ENCODE measurements at regions not wholly inside any gene's neighbourhood (a gene's known extent, or its start where the extent isn't known, plus 50 kb on each side); places are given as distances from the start of the nearest gene placed in this dataset.

GRCh38 chr3:180466401-180467011 lies 135.5 kb upstream of the TTC14 start:
- TF ChIP-seq CTCF (IDR thresholded peaks at IDR 0.05 in 8 of 11, conservative IDR thresholded peaks at IDR 0.05 in 3 of 11) (no peak), POLR2A (IDR thresholded peaks at IDR 0.05) (no peak)
